Astrocyte of the spinal cord (primary cell): ENCODE measurements at regions not wholly inside any gene's neighbourhood (a gene's known extent, or its start where the extent isn't known, plus 50 kb on each side); places are given as distances from the start of the nearest gene placed in this dataset.
"Not testable (repeated sequence)": the region's sequence is repeated elsewhere in the genome, so short reads cannot be mapped to it uniquely, and the experiment has no call there.

Experiments
- DNase-seq: peaks from one replicate; pipeline ENCODE4 v3.0.0; 2011; ENCODE audit warnings: low read depth, low spot score
- H3K4me3 ChIP-seq: 2 replicates; pipeline ENCODE4 v1.5.1; 2011; ENCODE audit warnings: low read depth, mild to moderate bottlenecking, low read length, moderate library complexity
- CTCF ChIP-seq: IDR thresholded peaks from 2 replicates; pipeline ENCODE4 v1.5.1; 2012; ENCODE audit warnings: low read depth, mild to moderate bottlenecking, low read length, inconsistent platforms
- in situ Hi-C: cut with HindIII; loops from 2 replicates; pipeline ENCODE4 v1.10.0; 2017; ENCODE audit warnings: low sequenced_read_pairs

DNA sequence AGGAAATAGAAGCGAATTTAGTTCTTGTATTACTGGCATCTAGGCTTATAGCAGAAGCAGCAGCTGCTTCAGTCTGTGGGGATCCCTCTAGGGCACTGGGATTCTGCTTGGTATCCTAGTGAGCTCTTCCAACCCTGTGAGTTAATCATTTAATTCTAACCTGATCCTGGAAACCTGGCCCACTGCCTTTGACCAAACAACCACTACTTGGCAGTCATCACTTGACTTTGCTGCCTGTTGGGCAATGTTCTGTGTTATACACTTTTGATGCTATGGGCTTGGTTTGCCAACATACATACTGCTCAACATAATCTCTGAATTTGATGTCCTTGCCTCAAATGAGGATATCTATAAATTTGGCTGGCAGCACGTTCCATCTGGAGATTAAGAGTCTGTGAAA lies 813.4 kb downstream of the ANKRD7 start:
- in situ Hi-C loops, result no loop called here
- no peak for TF ChIP-seq CTCF
- no peak for DNase-seq
- H3K4me3 ChIP-seq, result no peak overlapping the region

DNA sequence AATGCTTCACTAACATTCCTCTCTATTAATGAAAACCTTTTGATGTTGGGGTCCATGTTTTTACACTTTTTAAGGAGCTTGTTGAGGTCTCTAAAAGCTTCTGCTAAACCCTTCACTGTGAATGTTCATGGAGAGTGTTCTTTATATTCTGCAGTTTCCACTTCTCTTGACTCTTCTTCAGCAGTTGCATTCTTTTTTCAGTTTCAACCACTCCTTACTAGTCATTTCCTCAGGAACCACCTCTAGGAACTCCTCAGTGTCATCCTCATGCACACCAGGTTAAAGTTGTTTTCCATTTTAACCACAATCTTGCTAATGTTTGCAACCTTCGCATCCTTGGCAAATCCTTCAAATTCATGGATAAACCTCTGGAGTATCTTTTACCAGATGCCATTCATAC lies 821.6 kb downstream of the ANKRD7 start:
- H3K4me3 ChIP-seq, result no peak overlapping the region
- no peak for TF ChIP-seq CTCF
- in situ Hi-C loops, result no loop called here
- no peak for DNase-seq

- no peak for TF ChIP-seq CTCF
- H3K4me3 ChIP-seq, result no peak overlapping the region
- in situ Hi-C loops, result no loop called here
- DNase-seq, result no peak
Observed at GRCh38 chr7:119065966-119066365, 841.5 kb downstream of the ANKRD7 start.

- no peak for DNase-seq
- no peak for TF ChIP-seq CTCF
- no peak overlapping the region for H3K4me3 ChIP-seq
- in situ Hi-C loops, result no loop called here
Observed at GRCh38 chr7:119086026-119086425, 861.5 kb downstream of the ANKRD7 start.

DNA sequence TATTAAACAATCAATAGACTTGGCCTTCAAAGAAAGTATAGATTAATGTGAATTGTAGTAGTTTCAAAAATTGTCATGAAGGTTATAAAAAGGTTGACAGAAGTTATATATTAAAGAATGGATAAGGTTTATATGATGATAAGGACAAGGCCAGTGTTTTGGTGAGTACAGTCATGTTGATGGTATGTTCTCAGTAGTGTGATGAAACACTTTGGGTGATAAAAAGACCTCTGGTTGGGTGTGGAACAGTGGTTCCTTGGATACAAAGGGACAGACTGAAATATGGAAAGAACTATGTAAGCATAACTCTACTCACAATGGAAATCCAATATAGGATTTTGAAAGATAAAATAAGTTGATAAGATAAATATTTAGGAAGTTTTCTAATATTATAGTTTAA lies 866.3 kb downstream of the ANKRD7 start:
- peak; percentile 4 for DNase-seq
- H3K4me3 ChIP-seq, result no peak overlapping the region
- TF ChIP-seq CTCF, result no peak
- in situ Hi-C loops, result no loop called here

DNA sequence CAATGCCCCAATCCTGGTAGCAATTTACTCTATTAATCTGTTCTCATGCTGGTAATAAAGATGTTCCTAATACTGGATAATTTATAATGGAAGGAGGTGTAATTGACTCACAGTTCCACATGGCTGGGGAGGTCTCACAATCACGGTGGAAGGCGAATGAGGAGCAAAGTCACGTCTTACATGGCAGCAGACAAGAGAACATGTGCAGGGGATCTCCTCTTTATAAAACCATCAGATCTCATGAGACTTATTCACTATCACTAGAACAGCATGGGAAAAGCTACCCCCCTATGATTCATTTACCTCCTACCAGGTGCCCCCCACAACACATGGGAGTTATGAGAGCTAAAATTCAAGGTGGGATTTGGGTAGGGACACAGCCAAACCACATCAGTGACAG lies 872.2 kb downstream of the ANKRD7 start:
- no peak for TF ChIP-seq CTCF
- no peak for DNase-seq
- H3K4me3 ChIP-seq, result no peak overlapping the region
- in situ Hi-C loops, result no loop called here

DNA sequence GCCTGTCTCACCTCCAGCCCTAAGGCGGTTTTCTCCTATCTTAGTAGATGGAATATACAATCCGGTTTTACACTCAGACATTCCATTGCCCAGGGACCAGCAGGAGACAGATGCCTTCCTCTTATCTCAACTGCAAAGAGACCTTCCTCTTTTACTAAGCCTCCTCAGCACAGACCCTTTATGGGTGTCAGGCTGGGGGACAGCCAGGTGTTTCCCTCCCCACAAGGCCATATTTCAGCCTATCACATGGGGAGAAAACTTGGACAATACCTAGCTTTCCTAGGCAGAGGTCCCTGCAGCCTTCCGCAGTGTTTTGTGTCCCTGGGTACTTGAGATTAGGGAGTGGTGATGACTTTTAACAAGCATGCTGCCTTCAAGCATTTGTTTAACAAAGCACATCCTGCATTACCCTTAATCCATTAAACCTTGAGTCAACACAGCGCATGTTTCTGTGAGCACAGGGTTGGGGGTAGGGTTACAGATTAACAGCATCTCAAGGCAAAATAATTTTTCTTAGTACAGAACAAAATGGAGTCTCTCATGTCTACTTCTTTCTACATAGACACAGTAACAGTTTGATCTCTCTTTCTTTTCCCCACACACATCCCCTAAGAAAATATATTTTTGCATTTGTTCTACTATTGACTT lies 876.2 kb downstream of the ANKRD7 start:
- in situ Hi-C loops, result not testable (repeated sequence)

More for the DNA sequence above, 876.2 kb downstream of the ANKRD7 start:
- H3K4me3 ChIP-seq, DNase-seq: not testable (repeated sequence)
